NCI-H2171 treated with DMSO at 0.1 percent for 48 hours (cell line): ENCODE measurements at regions not wholly inside any gene's neighbourhood (a gene's known extent, or its start where the extent isn't known, plus 50 kb on each side); places are given as distances from the start of the nearest gene placed in this dataset.
"Not testable (repeated sequence)": the region's sequence is repeated elsewhere in the genome, so short reads cannot be mapped to it uniquely, and the experiment has no call there.

Experiments
- DNase-seq: peaks from one replicate; lab custom pipeline; 2025; lab: John Stamatoyannopoulos, UW

GRCh38 chr2:2896011-2896410, 481.6 kb downstream of the EIPR1 start:
- DNase-seq, result no peak

GRCh38 chr2:2894011-2894410, 483.6 kb downstream of the EIPR1 start:
- not testable (repeated sequence) for DNase-seq

DNA sequence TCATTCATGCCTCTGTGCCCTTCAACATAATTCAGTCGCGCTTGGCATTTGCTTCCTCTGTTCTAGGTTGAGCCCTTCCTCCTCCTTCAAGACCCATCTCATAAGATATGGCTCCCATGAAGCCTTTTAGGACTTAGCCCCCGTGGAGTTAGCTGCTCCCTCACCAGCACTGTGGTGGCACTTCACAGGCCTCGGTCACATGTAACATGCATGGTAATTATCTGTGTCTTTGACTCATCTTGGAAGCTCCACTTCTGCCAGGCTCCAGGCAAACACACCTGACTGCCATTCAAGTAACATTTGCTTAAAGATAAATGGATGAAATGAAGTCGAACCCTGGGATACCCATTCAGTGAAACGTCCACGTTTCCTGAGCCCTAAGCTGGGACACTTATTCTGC, 484.7 kb downstream of the EIPR1 start:
- DNase-seq, result no peak

GRCh38 chr2:2892378-2892777, 485.2 kb downstream of the EIPR1 start:
- DNase-seq, result no peak

DNA sequence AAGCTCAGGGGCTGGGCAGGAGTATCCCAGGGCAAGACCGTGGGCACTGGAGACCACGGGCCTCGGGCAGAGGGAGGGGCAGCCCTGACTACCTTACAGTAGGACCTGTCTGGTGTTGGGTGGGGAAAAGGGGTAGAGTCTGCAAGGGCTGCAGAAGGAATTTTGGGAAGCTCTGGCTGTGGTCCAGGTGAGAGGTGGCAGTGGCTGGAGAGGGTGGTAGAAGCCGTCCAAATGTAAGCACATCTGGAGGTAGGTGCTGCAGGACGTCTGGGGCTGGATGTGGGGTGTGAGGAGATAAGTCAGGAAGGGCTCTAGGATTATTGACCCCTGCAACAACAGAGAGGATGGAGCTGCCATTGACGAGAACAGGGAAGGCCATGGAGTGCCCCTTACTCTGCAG, 486.7 kb downstream of the EIPR1 start:
- no peak for DNase-seq

GRCh38 chr2:2890246-2890645, 487.4 kb downstream of the EIPR1 start:
- DNase-seq, result no peak

GRCh38 chr2:2889646-2890045, 488.0 kb downstream of the EIPR1 start:
- DNase-seq, result no peak

GRCh38 chr2:2889141-2889540, 488.5 kb downstream of the EIPR1 start:
- DNase-seq, result no peak

DNA sequence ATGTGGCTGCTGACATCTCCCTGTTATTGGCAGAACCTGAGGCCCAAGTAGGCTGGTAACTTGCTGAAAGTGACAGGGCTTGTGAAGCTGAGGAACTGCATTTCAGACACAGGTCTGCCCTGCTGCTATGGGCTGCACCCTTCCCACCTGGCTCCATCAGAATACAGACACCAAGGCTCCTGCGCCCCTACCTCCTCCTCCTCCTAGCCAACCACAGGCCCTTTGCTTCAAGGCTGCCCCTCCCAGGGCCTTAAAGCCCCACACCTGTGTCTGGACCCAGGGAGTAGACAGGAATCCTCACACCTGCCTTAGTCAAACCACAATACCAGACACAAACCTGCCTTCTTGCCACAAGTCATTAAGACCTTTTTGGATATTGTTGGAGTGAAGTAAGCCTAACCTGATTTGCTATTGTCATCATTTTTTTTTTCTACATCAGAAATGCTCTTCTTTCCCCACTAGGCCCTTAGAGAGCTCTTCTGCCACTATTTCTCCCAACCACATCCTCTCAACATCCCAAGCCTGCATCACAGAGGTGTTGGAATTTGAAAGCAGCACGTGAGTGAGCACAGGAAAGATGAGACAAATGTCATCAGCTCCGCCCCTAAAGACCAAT, 489.7 kb downstream of the EIPR1 start:
- no peak for DNase-seq

DNA sequence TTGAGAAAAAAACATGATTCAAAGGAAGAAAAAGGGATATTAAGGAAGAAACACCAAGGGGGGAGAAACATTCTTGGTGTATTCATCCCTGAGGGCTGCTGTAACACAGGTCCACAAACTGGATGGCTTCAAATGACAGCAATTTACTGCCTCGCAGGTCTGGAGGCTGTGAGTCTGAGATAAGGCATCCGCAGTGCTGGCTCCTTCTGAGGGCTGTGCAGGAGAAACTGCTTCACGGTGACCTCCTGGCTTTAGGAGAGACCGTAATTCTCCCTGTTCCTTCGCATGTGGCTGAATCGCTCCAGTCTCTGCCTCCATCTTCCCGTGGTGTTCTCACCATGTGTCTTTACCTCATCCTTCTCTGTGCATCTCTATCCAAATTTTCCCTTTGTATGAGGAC, 490.7 kb downstream of the EIPR1 start:
- DNase-seq, result no peak

DNA sequence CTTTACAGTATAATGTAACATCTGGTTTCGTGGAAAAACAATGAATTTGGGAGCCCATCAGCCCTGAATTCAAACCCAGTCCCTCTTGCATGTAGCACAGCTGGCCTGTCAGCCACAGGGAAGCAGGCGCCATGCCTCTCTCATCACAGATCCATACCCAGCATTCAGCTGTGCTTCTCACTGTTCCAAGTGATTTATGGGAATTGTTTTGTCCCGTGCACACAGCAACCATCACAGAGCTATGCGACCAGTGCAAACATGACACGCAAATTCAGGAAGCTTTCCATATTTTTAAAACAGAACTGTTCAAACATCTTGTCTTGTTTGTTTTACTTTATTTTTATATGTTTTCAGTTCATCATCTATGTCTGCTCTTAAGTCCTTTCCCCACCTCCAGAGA, 496.1 kb downstream of the EIPR1 start:
- no peak for DNase-seq

DNA sequence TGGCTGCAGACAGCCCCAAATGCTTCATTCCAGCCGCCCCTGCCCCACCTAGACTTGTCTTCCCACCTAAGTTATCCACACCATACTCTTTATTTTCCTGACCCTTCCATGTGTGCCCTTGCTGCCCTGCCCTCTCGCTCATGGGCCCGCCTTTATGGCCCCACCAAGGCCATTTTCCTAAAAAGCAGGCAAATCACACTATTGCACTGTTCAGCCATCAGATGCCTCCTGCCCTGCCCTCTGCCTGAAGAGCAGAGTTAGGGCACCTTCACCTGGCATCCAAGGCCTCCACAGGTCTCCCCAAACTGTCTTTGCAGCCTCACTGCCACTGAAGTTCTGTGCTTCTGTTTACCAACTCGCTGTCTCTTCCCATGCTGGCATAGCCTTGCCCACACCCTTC, 496.7 kb downstream of the EIPR1 start:
- no peak for DNase-seq

- DNase-seq, result no peak
Observed at GRCh38 chr2:2879781-2880180, 497.8 kb downstream of the EIPR1 start.

DNA sequence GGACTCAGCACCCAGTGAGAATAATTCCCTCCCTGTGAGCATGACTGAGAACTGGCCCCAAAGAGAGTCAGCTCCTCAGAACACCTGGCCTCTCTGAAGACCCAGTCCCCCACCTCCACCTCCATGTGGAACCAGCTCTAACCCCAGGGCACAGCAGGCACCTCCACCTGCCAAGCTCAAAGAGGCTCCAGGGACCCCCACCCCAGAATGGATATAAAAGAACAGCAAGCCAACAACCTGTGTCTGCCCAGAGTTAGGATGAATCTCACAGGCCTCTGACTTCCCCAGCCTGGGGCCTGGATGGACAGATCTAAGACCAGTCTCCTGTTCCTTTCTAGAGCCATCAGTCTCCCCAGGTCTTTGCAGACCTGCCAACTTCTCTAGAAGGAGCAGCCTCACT, 498.5 kb downstream of the EIPR1 start:
- no peak for DNase-seq

DNA sequence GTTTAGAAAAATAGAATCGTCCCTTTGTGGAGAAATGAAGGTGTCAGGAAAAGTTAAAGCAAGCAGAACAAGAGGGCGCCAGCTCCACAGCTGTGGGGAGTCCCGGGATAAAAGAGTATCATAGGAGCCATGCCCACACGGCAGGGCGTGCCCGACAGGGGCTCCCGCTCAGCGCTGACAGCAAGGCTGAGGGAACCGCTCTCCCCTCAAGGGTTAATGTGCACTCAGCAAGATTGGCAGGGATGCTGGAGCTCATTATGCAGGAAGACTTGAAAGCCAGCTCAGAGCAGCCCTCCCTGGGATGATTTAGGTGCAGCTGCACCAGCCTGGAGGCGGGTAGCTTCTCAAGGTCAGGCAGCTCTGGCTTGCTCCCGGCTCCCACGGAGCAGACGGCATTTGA, 500.2 kb downstream of the EIPR1 start:
- no peak for DNase-seq

DNA sequence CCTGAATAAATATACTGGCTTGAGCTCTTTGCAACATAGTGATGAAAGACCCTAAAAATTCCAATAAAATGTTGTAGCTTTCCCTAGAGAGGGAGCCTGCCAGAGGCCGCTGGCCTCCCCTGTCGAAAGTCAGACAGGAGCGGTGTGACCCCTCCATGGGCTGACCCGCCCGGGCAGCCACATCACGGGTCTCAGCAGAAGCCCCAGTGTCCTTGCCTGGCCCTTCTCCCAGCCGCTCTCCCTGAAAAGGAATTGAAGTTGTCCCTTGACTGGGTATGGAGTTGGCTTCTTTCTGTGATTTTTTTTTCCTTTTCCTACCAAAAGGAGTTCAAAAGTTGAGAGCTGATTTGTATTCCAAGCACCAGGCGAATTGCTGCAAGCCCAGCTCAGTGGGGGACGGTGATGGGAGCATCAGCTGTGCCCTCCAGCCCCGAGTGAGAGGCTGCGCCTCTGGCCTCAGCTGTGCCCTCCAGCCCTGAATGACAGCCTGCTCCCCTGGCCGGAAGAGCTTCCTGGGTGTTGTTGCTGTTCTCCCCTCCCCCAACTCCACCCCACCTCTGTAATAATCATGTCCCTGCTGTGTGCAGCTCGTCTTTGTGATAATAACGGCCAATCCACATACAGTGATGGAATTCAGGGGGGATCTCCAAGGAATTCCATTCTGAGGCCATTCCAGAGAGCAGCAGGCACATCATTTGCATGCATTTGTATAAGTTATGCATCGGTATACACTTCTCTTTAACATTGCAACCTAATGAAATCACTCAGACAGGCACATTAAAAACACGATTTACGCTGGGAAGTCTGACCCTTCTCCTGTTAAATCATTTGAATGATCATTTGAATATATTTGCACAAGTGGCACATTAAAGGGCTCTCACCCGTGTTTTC, 501.0 kb downstream of the EIPR1 start:
- DNase-seq, result no peak

DNA sequence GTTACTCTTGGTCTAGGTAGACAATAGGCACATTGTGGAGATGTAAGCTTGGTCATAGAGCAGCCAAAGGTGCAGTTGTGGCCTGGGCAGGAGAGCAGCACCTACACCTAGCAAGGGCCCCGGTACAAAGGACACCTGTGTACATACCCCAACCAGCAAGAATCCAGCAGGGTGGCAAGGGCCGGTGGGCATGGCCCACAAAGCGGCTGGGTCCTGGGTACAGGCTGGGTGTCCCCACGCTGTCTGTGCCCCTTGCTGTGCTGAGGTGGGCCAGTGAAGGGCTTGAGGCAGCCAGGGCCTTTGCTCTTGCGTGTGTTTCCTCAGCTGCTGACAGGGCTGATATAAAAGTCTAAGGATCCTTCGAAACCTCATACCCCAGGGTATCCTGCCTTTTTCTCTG, 501.8 kb downstream of the EIPR1 start:
- DNase-seq, result no peak

DNA sequence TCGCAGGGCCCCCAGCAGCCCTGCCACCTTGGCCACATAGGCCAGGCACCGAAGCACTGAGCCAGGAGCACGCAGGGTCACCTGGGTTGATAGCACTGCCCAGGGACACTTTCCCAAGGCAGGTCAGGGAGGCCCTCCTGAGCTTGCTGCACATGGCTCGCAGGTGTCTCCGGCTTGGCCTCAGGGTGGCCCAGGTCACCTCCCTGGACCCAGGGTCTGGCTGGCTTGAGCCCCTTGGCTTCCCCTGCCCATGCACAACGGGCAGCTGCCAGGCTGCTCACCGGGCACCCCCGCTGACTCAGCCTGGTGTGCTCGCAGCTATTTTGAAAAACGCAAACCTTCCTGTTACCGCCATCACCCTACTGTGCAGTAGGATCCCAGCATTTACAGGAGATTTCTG, 502.3 kb downstream of the EIPR1 start:
- DNase-seq, result no peak

DNA sequence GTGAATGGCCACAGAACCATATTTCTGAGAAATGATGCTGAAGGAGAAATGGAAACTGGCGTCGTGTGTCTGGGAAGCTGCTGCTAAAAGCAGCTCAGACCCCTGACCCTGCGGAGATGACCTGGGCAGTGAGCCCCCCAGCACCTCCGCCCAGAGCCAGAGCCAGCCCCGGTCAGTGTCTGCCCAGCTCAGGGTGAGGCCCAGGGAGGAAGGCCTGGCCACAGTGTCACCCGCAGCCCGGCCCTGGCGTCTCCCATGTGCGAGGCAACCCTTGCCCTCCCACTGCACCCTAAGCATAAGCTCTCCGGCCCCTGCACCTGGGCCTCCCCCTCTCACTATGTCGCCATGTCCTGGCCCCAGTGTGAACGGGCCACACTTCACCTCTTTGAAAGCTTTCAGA, 502.8 kb downstream of the EIPR1 start:
- no peak for DNase-seq

GRCh38 chr2:2874341-2874740, 503.3 kb downstream of the EIPR1 start:
- DNase-seq, result no peak

DNA sequence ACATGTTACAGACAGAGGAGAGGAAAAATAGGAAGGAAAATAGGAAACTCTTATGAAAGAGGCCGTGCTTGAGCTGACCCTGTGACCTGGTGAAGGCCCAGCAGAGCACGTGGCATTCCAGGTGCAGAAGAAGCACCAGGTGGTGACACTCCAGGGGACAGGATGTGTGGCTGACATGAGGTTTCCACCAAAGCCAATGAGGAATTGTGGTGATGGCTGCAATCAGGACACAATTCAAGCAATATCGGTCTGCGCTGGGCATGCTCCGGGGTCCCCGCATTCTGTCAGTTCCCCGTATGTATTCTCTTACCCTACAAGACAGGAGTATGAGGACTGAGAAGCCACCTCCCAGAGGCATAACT, 504.2 kb downstream of the EIPR1 start:
- no peak for DNase-seq

GRCh38 chr2:2872713-2873449, 504.7 kb downstream of the EIPR1 start:
- DNase-seq, result no peak

- no peak for DNase-seq
Observed at GRCh38 chr2:2872309-2872617, 505.4 kb downstream of the EIPR1 start.
